Dermis blood vessel endothelial cell (primary cell): ENCODE measurements at regions not wholly inside any gene's neighbourhood (a gene's known extent, or its start where the extent isn't known, plus 50 kb on each side); places are given as distances from the start of the nearest gene placed in this dataset.

Experiments used
- DNase-seq: peaks from one replicate; pipeline ENCODE4 v3.0.0; 2010

DNA sequence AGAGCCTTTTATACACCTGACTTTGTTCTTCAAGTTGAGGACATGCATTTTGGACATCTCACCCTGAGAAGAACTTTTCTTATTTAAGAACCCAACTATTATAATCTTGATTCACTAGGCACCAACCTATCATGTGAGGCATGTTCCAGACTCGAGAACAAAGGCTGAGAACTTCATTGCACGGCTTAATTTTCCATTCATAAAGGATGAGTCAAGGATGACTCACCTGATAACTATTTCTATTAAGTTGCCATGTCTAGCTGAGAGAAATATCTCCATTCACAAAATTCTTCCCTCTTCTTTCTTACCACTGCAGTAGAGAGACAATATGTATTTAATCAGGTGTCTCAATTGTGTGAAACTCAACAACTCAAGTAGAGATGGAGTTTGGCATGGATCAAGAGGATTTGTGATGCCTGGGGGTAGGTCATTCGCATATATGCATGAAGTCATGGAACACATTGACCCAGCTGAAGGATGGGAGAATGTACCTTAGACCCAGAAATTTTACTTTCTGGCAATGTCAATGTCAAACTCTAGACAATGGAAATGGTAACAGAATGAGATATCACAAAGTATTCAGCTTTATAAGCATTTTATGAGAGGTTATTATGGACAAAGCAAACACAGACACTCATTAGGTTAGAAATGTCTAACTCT, 173.2 kb upstream of the PRNP start:
- DNase-seq, result peak; percentile 95

DNA sequence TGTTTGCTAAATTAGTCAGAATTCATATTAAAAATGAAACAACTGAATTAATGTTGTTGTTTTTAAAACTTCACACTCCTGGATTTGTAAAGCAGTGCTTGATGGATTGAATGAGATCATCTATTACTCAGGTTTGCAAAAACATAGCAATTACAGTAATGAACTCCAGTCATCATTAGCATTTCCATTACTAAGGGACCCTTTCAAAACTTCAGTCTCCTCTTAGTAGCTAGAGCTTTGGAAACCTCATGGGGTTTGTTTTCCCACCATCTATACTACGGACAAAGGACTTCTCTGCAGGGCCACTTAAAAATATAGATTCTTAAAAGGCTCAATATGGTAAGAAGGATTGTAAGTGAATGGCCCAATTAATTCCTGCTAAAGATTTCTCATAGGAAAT, 174.5 kb upstream of the PRNP start:
- DNase-seq, result no peak

GRCh38 chr20:4509825-4510522, 176.3 kb upstream of the PRNP start:
- no peak for DNase-seq

DNA sequence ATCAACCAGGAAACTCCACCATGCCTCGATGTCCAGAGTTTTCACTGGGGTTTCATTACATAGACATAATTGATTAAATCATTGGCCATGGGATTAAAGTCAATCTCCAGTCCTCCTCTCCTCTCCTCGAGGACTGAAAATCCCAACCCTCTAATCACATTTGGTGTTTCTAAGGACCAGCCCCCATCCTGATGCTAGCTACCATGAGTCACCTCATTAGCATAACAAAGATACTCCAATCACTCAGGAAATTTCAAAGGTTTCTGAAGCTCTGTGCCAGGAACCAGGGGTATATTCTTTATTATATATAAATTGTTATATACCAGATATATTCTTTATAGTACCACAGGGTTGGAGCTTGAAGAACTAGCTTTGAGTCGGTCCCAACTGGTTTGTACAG, 177.5 kb upstream of the PRNP start:
- peak; percentile 64 for DNase-seq

- DNase-seq, result peak; percentile 96
Observed at GRCh38 chr20:4507288-4507719, 179.0 kb upstream of the PRNP start.

GRCh38 chr20:4504814-4505213, 181.4 kb upstream of the PRNP start:
- DNase-seq, result no peak

- DNase-seq, result no peak
Observed at GRCh38 chr20:4502756-4503155, 183.5 kb upstream of the PRNP start.

DNA sequence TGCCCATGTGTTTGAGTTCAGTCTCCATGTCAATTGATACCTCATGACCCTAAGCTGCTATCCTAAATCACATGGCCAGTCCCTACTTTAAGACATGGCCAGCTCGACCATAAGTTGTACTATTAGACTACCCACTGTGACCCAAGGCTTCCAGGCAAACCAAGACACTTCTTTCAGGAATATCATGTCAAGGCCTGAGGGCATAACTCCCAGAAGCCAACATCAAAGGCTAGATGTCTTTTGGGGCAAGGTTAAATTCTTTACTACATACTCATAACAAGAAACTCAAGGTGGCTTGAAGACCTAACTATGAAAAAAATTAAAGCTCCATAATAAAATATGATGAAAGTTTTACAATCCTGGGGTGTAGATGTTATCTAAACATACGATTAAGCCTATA, 192.9 kb upstream of the PRNP start:
- no peak for DNase-seq

- DNase-seq, result no peak
Observed at GRCh38 chr20:4491643-4492042, 194.6 kb upstream of the PRNP start.

DNA sequence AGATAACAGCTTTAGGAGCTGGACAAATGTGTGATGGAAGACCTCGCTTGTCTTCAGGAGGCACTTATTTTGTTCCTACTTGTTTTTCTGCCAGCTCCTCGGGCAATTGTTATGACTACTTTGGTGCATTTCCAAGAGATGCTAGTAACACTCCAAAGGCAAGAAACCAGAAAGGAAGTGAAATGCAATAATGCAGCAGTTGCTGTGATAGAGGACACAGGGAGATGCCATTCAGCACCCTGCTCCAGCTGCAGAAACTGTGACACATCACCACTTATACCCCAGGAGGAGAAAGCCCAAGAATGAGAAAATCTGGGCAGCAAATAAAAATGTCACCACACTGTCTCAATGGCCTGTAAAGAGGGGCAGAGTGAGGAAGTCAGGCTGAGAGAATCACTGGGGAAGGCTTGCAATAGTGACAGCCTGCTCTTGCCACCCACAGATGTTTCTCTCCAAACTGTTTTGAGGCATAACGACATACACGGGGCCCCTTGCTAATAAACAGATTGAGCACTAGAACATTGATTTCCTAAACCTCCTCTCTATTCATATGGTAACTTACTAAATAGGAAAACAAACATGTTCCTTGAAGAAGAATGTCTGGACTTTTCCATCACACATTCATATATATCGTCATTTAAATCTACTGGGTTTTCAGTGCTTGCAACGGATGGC, 195.5 kb upstream of the PRNP start:
- DNase-seq, result no peak

DNA sequence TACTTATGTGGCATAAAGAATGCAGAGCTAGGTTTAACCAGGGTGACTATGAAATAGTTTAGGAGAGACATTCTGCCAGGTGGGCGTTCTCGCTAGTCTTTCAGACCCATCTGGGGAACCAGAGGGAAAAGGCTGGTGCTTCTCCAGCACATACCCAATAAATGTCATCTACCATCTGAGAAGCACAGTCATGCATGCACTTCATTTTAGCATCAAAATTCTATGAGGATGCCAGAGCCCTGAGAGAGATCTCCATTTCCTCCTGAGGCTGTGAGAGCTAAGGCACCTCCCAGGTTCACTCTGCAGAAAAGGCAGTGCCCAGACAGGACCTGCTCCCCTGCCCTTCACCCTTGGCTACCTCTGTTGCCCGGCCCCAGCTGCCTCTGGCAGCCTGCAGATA, 196.2 kb upstream of the PRNP start:
- DNase-seq, result no peak

GRCh38 chr20:4488407-4489339, 197.6 kb upstream of the PRNP start:
- DNase-seq, result no peak

GRCh38 chr20:4484379-4484997, 201.8 kb upstream of the PRNP start:
- no peak for DNase-seq

DNA sequence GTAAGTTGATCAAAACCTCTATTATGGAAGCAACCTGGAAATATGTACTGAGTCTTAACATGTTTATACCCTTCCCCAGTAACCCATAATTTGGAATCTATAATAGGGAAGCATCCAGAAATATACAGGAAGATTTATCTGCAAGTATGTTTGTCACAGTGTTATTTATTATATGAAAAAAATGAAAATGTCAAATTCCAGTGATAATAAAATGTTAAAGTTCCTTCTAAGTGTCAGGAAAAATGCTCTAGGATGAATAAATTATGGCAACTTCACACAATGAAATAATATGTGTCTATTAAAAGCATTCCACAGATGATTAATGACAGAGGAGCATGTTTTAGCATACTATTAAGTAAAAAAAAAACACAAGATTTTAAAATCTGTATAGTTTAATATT, 202.3 kb upstream of the PRNP start:
- DNase-seq, result no peak

GRCh38 chr20:4483486-4483885, 202.8 kb upstream of the PRNP start:
- DNase-seq, result no peak

- no peak for DNase-seq
Observed at GRCh38 chr20:4480104-4480503, 206.2 kb upstream of the PRNP start.

GRCh38 chr20:4476903-4477500, 209.3 kb upstream of the PRNP start:
- no peak for DNase-seq

DNA sequence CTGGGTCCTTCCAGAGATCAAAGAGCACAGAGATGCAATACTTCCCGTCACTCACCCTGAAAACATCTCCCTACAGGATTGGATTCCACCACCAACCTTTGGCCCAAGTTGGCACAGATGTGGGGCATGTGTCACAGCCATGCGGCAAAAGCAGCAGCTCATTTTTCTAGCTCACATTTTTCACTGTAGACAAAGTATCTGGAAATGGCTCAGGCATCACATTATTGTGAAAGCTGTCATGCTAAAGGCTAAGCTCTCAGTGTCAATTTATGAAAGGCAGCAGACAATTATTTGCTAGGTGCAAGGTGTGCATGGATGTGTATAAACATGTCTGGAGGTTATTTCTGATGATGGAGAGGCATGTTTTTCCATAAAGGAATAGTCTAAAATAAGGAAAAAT, 213.3 kb upstream of the PRNP start:
- DNase-seq, result no peak

- DNase-seq, result no peak
Observed at GRCh38 chr20:4471221-4471620, 215.0 kb upstream of the PRNP start.

- no peak for DNase-seq
Observed at GRCh38 chr20:4470375-4470774, 215.9 kb upstream of the PRNP start.

GRCh38 chr20:4469910-4470309, 216.3 kb upstream of the PRNP start:
- DNase-seq, result no peak

DNA sequence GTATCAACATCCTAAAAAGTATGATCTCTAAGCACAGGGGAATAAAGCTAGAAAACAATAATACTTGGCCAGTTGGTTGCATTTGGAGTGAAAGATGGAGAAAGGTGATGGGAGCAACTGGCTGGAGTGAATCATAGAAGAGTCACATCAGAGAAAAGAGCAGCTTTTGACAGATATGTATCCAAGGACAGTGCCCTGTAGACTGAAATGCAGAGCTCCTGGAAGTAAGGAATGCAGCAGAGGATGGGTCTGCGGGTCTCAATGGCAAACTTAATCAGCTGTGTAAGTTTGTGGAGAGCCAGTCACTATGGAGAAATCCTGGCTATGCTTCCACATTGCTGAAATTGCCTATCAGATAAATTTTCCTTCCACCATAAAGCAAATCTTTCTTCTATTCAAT, 218.1 kb upstream of the PRNP start:
- no peak for DNase-seq
